H1 (cell line): ENCODE measurements at regions not wholly inside any gene's neighbourhood (a gene's known extent, or its start where the extent isn't known, plus 50 kb on each side); places are given as distances from the start of the nearest gene placed in this dataset.

Source experiments
- CTCF ChIA-PET: fragments of 300-600 bp; sonication (Branson Sonifier 250); formaldehyde crosslinking; loops from one replicate; lab custom pipeline; 2021; ENCODE audit not compliant: partially characterized antibody; lab: Charles Lee
- POLR2A ChIA-PET: fragments of 300-600 bp; sonication (Branson Sonifier 250); formaldehyde crosslinking; loops from one replicate; lab custom pipeline; 2021; ENCODE audit warnings: inconsistent platforms; ENCODE audit not compliant: partially characterized antibody; lab: Charles Lee
- DNase-seq, 2 experiments: peaks; one replicate each; pipeline versions ENCODE4 v3.0.0 to v3.0.0-alpha.2; 2010 to 2022; ENCODE audit warnings: low spot score in 2 of 2, low read depth in 1 of 2, mixed read lengths in 1 of 2
- FAIRE-seq: peaks from 2 replicates; lab custom pipeline; 2011; peaks lifted over from hg19 to GRCh38; lab: Jason Lieb, UNC
- H2AFZ ChIP-seq: 2 replicates; pipeline ENCODE4 v1.8.1; 2012; ENCODE audit warnings: low read length, inconsistent platforms
- H2AK5ac ChIP-seq: 2 replicates; pipeline ENCODE4 v1.6.1; 2013; ENCODE audit warnings: low read depth, low read length
- H2BK120ac ChIP-seq: replicated peaks from 2 replicates; pipeline ENCODE3; 2013; ENCODE audit warnings: low read depth, low read length, inconsistent platforms
- H2BK12ac ChIP-seq: 2 replicates; pipeline ENCODE4 v1.6.1; 2013; ENCODE audit warnings: low read depth, low read length
- H2BK15ac ChIP-seq: 2 replicates; pipeline ENCODE4 v1.6.1; 2013; ENCODE audit warnings: low read length
- H2BK20ac ChIP-seq: 2 replicates; pipeline ENCODE4 v1.6.1; 2013; ENCODE audit warnings: low read length
- H2BK5ac ChIP-seq: 2 replicates; pipeline ENCODE4 v1.6.1; 2013; ENCODE audit warnings: low read depth, low read length
- H3K14ac ChIP-seq: 2 replicates; pipeline ENCODE4 v1.6.1; 2013; ENCODE audit warnings: inconsistent platforms; ENCODE audit not compliant: insufficient read length
- H3K18ac ChIP-seq: 2 replicates; pipeline ENCODE4 v1.6.1; 2013; ENCODE audit warnings: low read length; ENCODE audit errors: extremely low read depth
- H3K23ac ChIP-seq: 2 replicates; pipeline ENCODE4 v1.6.1; 2013; ENCODE audit warnings: inconsistent platforms; ENCODE audit not compliant: insufficient read length
- H3K23me2 ChIP-seq: 2 replicates; pipeline ENCODE4 v1.6.1; 2013; ENCODE audit warnings: low read depth, low read length
- H3K27ac ChIP-seq: 2 replicates; pipeline ENCODE4 v1.6.1; 2011; ENCODE audit warnings: low read depth, low read length, inconsistent platforms
- H3K27me3 ChIP-seq, 4 experiments: replicated peaks in 1 of 4; 1 replicate in 1 of 4; 2 replicates in 3 of 4; pipeline versions ENCODE4 v1.6.1 to v1.8.1; 2011 to 2013; ENCODE audit warnings: low read length in 3 of 4, mild to moderate bottlenecking in 3 of 4, inconsistent platforms in 2 of 4, mixed read lengths in 2 of 4, moderate library complexity in 1 of 4; ENCODE audit not compliant: control insufficient read depth in 3 of 4, insufficient read depth in 3 of 4; ENCODE audit errors: extremely low read depth in 1 of 4
- H3K36me3 ChIP-seq, 4 experiments: 2 replicates each; pipeline versions ENCODE4 v1.6.1 to v1.8.1; 2011 to 2013; ENCODE audit warnings: mild to moderate bottlenecking in 4 of 4, low read length in 3 of 4, moderate library complexity in 2 of 4, control low read depth in 1 of 4, inconsistent platforms in 1 of 4; ENCODE audit not compliant: insufficient read depth in 4 of 4, control insufficient read depth in 2 of 4
- H3K4ac ChIP-seq: replicated peaks from 2 replicates; pipeline ENCODE3; 2013; ENCODE audit warnings: low read length, low read depth, mixed read lengths, inconsistent platforms; ENCODE audit not compliant: insufficient read length
- H3K4me1 ChIP-seq, 4 experiments: replicated peaks in 1 of 4; 1 replicate in 1 of 4; 2 replicates in 3 of 4; pipeline versions ENCODE4 v1.6.1 to v1.8.1; 2011 to 2013; ENCODE audit warnings: low read length in 3 of 4, inconsistent platforms in 2 of 4, mixed read lengths in 1 of 4; ENCODE audit not compliant: insufficient read depth in 4 of 4, control insufficient read depth in 3 of 4
- H3K4me2 ChIP-seq, 2 experiments: 2 replicates each; pipeline versions ENCODE4 v1.6.1 to v1.8.1; 2011 to 2013; ENCODE audit warnings: low read depth in 2 of 2, low read length in 2 of 2, control low read depth in 1 of 2, inconsistent platforms in 1 of 2, mild to moderate bottlenecking in 1 of 2; ENCODE audit not compliant: insufficient read depth in 1 of 2
- H3K4me3 ChIP-seq, 4 experiments: fragments of 200-600, 300-600 bp in 1 of 4; sonication (generic), shearing (Covaris generic), sonication (Bioruptor Twin) in 1 of 4; 2 replicates each; pipeline versions ENCODE4 v1.5.1 to v1.8.1; 2011 to 2016; ENCODE audit warnings: low read length in 4 of 4, low read depth in 3 of 4, control low read depth in 2 of 4, inconsistent platforms in 2 of 4, mild to moderate bottlenecking in 2 of 4, mixed read lengths in 1 of 4, moderate library complexity in 1 of 4; ENCODE audit not compliant: insufficient read depth in 2 of 4; ENCODE audit errors: extremely low read depth in 1 of 4
- H3K56ac ChIP-seq: replicated peaks from 2 replicates; pipeline ENCODE3; 2013; ENCODE audit warnings: low read depth, mild to moderate bottlenecking, mixed read lengths, low read length, inconsistent platforms; ENCODE audit not compliant: insufficient read length
- H3K79me1 ChIP-seq: 2 replicates; pipeline ENCODE4 v1.6.1; 2013; ENCODE audit warnings: low read depth, low read length, control low read depth
- H3K79me2 ChIP-seq, 2 experiments: 2 replicates each; pipeline versions ENCODE4 v1.6.1 to v1.8.1; 2012 to 2013; ENCODE audit warnings: low read length in 2 of 2, mild to moderate bottlenecking in 2 of 2, inconsistent platforms in 1 of 2; ENCODE audit not compliant: insufficient read depth in 2 of 2, control insufficient read depth in 1 of 2
- H3K9ac ChIP-seq, 4 experiments: replicated peaks in 1 of 4; 1 replicate in 1 of 4; 2 replicates in 3 of 4; pipeline versions ENCODE4 v1.6.1 to v1.8.1; 2011 to 2013; ENCODE audit warnings: low read depth in 3 of 4, low read length in 3 of 4, control low read depth in 2 of 4, mild to moderate bottlenecking in 2 of 4, moderate library complexity in 2 of 4, inconsistent platforms in 1 of 4; ENCODE audit errors: extremely low read depth in 1 of 4
- H3K9me3 ChIP-seq, 2 experiments: 2 replicates each; pipeline versions ENCODE4 v1.6.1 to v1.8.1; 2012 to 2013; ENCODE audit warnings: mild to moderate bottlenecking in 2 of 2, moderate library complexity in 2 of 2, control low read depth in 1 of 2, inconsistent platforms in 1 of 2, low read depth in 1 of 2, low read length in 1 of 2, mixed read lengths in 1 of 2; ENCODE audit not compliant: insufficient read depth in 2 of 2
- H4K20me1 ChIP-seq, 2 experiments: replicated peaks in 1 of 2; 2 replicates each; pipeline versions ENCODE3 to v1.8.1; 2011 to 2013; ENCODE audit warnings: inconsistent platforms in 2 of 2, low read length in 2 of 2, mild to moderate bottlenecking in 1 of 2; ENCODE audit not compliant: insufficient read depth in 2 of 2, control insufficient read depth in 1 of 2
- H4K5ac ChIP-seq: 2 replicates; pipeline ENCODE4 v1.6.1; 2013; ENCODE audit warnings: low read length, low read depth, mixed read lengths, inconsistent platforms; ENCODE audit not compliant: insufficient read length
- H4K8ac ChIP-seq: 2 replicates; pipeline ENCODE4 v1.8.0; 2013; ENCODE audit warnings: mild to moderate bottlenecking, moderate library complexity, low read length, inconsistent platforms; ENCODE audit not compliant: insufficient read depth; ENCODE audit errors: extremely low read depth
- H4K91ac ChIP-seq: replicated peaks from 2 replicates; pipeline ENCODE3; 2013; ENCODE audit warnings: low read length, mixed read lengths, inconsistent platforms; ENCODE audit not compliant: insufficient read length
- CBX8 ChIP-seq: fragments of 300-800, 300-1000 bp; sonication (generic); IDR thresholded peaks from 2 replicates; pipeline ENCODE4 v1.7.1; 2016; ENCODE audit warnings: low read depth, low read length, borderline replicate concordance
- CTCF ChIP-seq, 3 experiments: IDR thresholded peaks; 1 replicate in 2 of 3; 2 replicates in 1 of 3; pipeline versions ENCODE4 v1.5.1 to v1.6.1; 2011; ENCODE audit warnings: low read length in 3 of 3, mild to moderate bottlenecking in 3 of 3, inconsistent platforms in 2 of 3, low read depth in 1 of 3, moderate library complexity in 1 of 3; ENCODE audit not compliant: insufficient read depth in 1 of 3; ENCODE audit errors: control extremely low read depth in 1 of 3
- RNF2 ChIP-seq: fragments of 200-900, 300-1000 bp; sonication (generic); IDR thresholded peaks from 2 replicates; pipeline ENCODE4 v1.7.1; 2016; ENCODE audit warnings: borderline replicate concordance, low read depth, mild to moderate bottlenecking, antibody characterized with exemption, low read length; ENCODE audit not compliant: poor library complexity, severe bottlenecking; ENCODE audit errors: missing control alignments
- TCF12 ChIP-seq: IDR thresholded peaks from 2 replicates; pipeline ENCODE4 v1.6.1; 2011; ENCODE audit warnings: low read depth, mild to moderate bottlenecking, low read length
- ZNF274 ChIP-seq: IDR thresholded peaks from 2 replicates; pipeline ENCODE4 v1.7.0; 2012; ENCODE audit warnings: low read length, borderline replicate concordance; ENCODE audit errors: extremely low read depth
- WGBS, 2 experiments: shearing (Covaris generic) in 1 of 2; methylation state at CpG; one replicate each; pipeline versions ENCODE4 v1.1.6 to v1.1.7; 2013 to 2015; ENCODE audit warnings: low lambda C conversion rate in 2 of 2, mixed read lengths in 2 of 2, inconsistent platforms in 1 of 2, low coverage in 1 of 2, missing lambda C conversion rate in 1 of 2; ENCODE audit not compliant: insufficient replicate concordance in 2 of 2, insufficient coverage in 1 of 2, insufficient read length in 1 of 2; ENCODE audit errors: extremely low coverage in 1 of 2, missing lambda C conversion rate in 1 of 2; 5-methylcytosine and 5-hydroxymethylcytosine counted together

- H2AK5ac ChIP-seq: no peak overlapping the region
- no peaks in the 10 kb centered on the region for H4K20me1 ChIP-seq
- H4K5ac ChIP-seq: no peak overlapping the region
- H3K23me2 ChIP-seq: no peaks in the 10 kb centered on the region
- no peak overlapping the region for H2BK20ac ChIP-seq
- no peaks in the 10 kb centered on the region for H3K79me1 ChIP-seq
- no peak overlapping the region for H2BK120ac ChIP-seq
- no peak overlapping the region for H3K4ac ChIP-seq
- no peak overlapping the region for H3K4me2 ChIP-seq
- H3K79me2 ChIP-seq: no peaks in the 10 kb centered on the region
- H3K23ac ChIP-seq: no peak overlapping the region
- H2BK15ac ChIP-seq: no peak overlapping the region
- no peak overlapping the region for H3K4me3 ChIP-seq
- no peaks in the 10 kb centered on the region for H3K27me3 ChIP-seq
- no peak overlapping the region for H3K14ac ChIP-seq
- no peak overlapping the region for H3K27ac ChIP-seq
- 93% methylated on average over 3 of the region's 3 CpGs; no CpG with 5 or more reads in 1 of the 2 experiments for WGBS, 2 experiments
- FAIRE-seq: no peak
- H3K56ac ChIP-seq: no peak overlapping the region
- H2AFZ ChIP-seq: no peak overlapping the region
- no peak overlapping the region for H3K9ac ChIP-seq
- POLR2A ChIA-PET: no interaction called here
- no peak overlapping the region for H3K18ac ChIP-seq
- no peak for DNase-seq
- CTCF ChIA-PET: no interaction called here
- no peak overlapping the region for H4K91ac ChIP-seq
- H3K4me1 ChIP-seq: peaks cover 0 to 4% (median 2%) of the 10 kb centered on the region in 4 experiments; a peak in 2 of 7 replicates
- H2BK5ac ChIP-seq: no peak overlapping the region
- no peak overlapping the region for H4K8ac ChIP-seq
- no peaks in the 10 kb centered on the region for H3K9me3 ChIP-seq
- no peak overlapping the region for H2BK12ac ChIP-seq
- H3K36me3 ChIP-seq: no peaks in the 10 kb centered on the region
- TF ChIP-seq CTCF (IDR thresholded peaks at IDR 0.05; ENCODE audit: control extremely low read depth in 1 of 3, insufficient read depth in 1 of 3, low read depth in 1 of 3, low read length in 3 of 3): no peak
- no peak for TF ChIP-seq CBX8
- TF ChIP-seq TCF12: no peak
- no peak for TF ChIP-seq RNF2
- TF ChIP-seq ZNF274: no peak
Measured at GRCh38 chr5:166436872-166437271, 1854.6 kb upstream of the WWC1 start.
